CD4-positive, alpha-beta T cell treated with Interleukin-4 for 4 hours (primary cell): ENCODE measurements at regions not wholly inside any gene's neighbourhood (a gene's known extent, or its start where the extent isn't known, plus 50 kb on each side); places are given as distances from the start of the nearest gene placed in this dataset.
"Not testable (repeated sequence)": the region's sequence is repeated elsewhere in the genome, so short reads cannot be mapped to it uniquely, and the experiment has no call there.

Experiments used
- DNase-seq: peaks from one replicate; pipeline ENCODE4 v3.0.0-alpha.2; 2020

DNA sequence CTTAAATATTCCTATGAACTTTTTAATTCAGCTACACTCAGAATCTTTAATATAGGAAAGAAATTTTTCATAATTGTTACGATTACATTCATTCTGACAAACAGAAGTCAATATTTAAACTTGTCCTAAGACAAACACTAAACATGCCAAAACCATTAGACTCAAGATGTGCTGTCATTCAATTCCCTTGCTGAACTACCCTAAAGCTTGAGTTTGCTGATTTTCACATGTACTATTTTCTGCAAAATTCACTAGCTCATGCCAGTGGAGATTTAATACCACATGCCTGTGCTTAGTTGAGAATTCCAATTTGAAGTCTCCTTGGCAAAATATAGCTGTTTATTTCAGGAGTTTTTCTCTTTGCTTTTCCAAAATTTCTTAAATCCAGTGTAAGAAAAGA is 448.0 kb downstream of the COL12A1 start:
- no peak for DNase-seq

DNA sequence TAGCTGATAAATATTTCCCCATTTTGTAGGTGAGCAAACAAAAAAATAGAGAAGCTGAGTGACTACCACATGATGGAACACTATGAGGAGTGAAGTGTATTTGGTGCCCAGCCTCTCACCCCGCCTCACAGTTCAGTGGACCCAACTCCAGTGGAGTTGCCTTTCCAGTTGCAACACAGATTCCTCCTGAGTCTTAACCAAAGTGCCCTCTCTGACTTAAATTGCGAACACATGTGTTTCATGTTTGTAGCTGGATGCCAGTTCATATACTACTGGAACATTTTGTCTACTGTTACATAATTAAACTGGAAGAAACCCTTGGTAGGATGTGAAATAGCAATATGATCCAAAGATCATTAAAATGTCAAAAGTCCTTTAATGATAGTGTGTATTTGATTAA is 448.9 kb downstream of the COL12A1 start:
- no peak for DNase-seq

DNA sequence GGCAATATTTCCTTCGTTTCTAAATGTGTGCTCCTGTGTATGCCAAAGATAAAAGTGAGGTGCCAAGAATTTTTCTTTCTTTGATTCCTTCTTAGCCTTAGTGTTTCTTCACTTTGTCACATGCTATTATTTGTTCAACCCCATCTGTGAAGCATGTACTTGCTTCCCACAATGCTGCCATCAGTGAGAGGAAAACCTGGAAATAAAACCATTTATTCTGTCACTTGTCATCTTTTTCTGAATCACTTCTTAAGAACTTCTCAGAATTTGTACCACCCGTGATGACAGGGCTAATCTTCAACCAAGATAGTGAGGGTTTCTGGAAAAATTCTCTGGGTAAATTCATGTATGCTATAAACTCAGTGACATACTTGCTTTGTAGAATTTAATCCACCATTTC is 450.1 kb downstream of the COL12A1 start:
- no peak for DNase-seq

DNA sequence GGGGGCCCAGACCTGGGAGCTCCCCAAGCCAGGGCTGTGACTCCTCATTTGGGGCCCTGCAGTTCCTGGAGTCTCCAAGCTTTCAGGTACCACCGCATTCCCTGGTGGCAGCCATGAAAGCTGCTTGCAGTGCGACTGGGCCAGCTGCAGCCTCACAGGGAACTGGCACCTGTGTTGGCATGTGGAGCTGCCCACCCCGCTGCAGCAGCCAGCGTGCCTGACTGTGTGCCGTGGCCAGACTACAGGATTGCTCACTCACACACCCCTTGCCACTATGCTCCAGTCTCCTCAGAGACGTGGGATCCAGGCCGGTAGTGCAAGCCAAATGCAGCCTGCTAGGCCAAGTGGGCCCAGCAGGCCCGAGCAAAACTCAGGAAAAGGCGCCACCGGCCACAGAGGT is 450.7 kb downstream of the COL12A1 start:
- DNase-seq = no peak

DNA sequence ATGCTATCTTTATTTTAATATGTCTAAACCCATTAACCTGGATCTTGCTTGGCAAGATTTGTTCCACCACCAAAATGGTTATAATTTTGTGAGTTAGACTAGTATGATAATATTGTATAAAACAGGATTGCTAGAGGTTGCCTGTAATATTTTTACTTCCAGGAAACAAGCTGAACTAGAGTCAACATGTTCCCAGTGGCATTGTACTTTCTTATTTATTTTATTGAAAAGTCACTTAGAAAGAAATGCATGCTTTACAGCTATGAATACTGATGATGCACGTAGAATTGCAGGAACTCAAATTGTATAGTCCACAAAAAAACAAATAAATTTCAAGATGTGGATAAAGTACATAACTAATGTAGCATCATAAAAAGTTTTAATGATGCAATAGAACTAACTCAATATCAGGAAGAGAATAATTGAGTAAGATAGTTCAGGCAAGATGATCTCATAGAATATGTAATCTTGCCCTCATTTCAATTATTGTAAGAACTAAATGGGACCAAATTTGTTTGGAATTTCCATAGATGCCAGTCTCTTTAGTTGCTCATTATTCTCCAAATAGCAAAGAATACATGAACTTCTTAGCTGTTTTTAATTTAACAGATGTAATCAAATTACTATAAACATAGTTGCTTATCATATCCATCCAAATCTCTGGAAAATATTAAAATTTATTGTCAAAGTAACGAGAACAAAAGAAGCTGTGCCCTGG is 451.8 kb downstream of the COL12A1 start:
- no peak for DNase-seq

DNA sequence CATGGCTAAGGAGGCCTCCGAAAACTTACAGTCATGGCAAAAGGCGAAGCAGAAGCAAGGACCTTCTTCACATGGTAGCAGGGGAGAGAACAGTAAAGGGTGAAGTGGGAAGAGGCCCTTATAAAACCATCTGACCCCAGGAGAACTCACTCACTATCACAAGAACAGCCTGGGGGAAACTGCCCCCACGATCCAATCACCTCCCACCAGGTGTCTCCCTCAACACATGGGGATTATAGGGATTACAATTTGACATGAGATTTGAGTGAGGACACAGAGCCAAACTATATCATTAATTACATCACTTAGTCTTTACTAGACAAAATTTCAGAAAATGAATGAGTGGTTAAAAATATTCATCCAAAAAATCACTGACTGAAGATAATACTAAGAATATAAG is 453.6 kb downstream of the COL12A1 start:
- no peak for DNase-seq

DNA sequence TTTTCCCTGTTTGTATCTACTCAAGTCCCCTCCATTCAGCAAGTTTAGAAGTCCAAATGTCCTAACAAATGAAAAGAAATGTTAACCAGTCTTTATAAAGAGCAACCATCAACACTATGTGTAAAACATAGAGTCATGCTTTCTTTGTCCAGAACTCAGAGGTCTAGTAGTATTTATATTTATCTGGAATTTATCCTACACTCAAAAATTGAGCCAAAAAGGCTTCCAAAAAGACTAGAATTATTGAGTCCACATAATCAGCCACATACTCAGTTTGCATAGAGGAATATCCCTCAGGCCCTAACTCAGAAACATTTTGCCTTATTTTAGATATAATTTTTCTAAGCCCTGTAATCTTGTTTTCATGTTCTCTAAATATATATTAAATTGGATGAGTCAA is 455.0 kb downstream of the COL12A1 start:
- no peak for DNase-seq

DNA sequence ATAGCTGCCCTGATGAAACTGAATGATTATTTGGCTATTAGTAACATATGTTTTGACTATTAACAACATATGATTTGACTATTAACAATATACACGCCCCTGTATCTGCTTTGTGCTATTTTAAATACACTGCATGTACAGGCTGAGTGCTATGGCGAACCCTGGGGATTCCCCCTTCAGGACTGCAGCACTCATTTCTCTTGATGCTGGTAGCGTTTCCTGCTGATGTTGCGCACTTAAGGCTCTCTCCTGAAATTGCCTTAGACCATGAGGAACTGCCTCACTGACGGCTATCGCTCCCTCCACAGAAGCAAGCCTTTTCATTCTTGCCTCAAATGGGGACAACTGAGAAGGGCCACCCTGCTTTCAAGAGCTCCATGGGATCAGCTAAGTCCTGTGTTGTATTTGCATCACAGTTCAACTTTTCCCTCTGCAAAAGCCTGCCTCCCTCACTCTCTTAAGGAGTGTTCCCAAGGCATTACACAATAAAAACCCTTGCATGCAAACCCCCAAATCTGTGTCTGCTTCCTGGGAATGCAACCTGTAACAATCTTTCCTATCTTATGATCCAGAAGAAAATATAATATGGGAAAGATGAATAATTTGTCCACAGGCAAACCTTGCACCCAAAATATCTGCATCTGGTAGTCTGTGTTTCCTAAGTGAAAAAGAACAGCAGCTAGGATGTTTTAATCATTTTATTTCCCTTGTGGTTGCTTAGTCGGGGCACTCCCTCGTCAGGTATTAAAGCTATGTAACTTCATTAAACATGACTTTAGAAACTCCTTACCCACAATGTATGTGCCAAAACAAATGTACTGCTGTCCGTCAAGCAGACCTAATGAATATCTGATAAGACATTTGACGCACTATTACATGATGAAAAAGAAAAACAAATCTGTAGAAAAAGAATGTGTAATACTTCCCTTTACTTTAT is 456.4 kb downstream of the COL12A1 start:
- DNase-seq = no peak

DNA sequence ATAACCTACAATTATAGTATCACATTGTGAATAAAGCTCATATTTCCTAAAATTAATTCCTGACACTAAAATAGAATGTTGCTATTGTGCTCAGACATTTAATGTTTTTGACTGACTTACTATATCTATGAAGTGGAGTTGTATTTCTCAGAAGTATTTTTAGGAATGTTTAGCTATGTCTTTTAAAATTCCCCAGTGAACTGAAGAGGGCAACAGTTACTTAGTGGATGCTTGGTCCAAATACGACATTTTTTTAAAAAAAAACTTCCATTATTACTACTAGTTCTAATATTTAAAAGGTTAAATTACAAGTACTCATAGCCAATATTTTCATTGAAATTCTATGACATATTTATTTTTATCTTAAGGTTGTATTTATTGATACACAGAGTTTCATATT is 460.2 kb downstream of the COL12A1 start:
- no peak for DNase-seq

DNA sequence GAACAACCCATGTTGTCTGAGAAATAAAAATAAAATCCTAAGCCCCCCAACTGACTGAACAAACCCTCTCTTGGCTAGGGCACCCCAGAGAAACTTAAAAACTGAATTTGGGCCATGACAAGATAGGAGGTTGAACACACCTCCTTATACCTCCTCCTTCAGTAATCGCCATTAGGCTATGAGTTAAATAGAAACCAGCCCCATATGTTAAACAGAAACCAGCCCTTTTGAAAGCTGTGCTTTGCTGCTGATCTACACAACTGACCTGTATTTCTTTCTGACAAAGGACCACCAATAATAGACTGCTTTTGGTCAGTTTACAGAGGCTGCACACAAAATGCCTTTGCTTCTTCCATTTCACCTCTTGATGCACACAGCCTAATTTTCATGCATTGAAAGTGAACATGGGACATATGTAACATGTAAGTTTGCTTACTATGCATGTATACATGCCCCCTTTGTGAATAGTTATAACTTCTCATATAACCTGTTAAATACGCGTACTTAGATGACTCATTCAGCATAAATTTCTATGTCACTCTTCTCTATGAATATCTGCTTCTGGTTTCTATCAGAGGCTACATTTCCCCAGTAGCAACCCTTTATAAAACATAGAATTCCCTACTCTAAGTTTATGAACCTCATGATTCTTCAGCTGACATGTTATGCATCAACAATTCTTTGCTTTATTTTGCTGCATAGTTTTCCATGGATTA is 462.9 kb downstream of the COL12A1 start:
- DNase-seq = no peak

DNA sequence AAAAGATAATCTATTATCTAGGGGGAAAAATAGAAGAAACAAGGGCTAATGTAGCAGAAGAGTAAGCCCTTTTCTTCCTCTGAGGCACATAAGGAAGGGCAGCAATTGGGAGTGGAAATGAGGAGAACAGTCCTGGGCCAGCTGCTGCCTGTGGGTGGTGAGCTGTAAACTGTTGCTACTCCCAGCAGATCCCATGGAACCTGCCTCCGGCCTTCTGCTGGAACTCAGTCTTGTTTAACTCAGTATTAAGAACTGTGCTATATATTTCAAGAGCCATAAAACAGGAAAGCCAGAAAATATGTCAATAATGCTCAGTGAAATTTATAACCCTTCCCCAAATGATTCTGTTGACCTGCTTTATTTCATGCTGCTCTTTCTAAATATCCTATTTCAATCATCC is 464.2 kb downstream of the COL12A1 start:
- DNase-seq = no peak

DNA sequence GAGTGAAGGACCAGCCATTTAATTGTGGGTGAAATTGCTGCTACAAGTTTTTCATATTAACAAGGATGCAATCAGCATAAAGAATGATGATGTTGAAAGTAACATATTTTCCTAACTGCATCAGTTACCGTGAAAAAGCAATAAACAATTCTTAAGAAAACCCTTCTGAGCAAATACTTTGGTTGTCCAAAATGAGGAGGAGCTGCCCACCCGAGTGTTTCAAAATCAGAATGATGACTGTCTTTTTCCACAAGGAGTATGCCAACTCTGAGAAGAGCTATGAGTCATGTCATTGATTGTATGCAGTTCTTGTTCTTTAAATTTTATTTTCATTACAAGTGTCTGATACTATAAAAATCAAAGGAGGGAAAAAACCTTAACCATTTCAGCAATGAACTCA is 470.5 kb downstream of the COL12A1 start:
- DNase-seq = no peak

DNA sequence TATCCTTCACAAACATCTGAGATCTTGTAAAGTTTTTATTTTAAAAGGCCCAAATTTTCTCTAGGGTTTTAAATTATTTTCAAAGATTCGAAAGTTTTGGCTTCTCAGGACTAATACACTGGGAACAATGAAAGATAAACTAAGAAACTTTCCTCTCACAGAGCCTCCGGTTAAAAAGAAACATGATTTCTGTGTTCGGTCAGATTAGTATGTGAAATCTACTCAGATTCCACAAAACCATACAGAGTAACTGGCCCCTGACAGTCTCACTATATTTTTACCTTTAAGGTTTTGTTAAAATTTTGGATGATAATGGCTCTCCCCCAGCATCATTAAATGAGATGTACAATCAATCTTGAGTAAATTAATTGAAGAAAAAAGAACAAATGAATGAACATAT is 471.0 kb downstream of the COL12A1 start:
- no peak for DNase-seq

DNA sequence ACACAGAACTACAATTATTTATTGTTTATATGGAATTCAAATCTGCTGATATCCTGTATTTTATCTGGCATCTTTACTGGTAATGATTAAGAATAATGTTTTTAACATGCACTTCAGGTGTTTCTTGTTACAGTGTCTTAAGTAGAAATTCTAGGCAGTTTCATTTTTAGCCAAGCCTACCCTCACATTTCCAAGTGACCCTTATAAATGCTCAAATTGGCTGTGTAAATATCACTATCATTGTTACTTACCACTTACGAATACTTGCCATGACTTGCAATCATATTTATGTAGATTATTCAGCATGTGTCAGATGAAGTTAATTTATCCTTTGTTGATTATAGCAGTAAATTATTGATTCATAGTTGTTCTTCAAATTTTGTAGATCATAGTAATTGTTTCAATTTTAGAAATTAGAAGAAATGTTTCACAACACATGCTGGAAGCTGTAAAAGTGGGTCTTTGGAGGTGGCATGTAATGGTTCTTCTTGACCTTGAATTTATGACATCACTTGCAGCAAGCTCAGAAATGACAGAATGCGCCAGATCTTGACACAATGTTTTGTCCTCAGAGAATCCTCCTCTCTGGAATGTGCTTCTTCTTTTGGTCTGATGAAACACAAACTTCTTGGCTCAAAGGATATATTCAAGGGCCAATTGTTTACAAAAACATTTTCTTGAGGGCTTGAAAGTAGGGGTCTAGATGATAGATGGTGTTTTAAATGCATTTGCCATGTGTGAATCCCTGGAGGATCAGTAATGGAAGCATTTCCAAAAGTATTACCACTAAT is 471.8 kb downstream of the COL12A1 start:
- no peak for DNase-seq

DNA sequence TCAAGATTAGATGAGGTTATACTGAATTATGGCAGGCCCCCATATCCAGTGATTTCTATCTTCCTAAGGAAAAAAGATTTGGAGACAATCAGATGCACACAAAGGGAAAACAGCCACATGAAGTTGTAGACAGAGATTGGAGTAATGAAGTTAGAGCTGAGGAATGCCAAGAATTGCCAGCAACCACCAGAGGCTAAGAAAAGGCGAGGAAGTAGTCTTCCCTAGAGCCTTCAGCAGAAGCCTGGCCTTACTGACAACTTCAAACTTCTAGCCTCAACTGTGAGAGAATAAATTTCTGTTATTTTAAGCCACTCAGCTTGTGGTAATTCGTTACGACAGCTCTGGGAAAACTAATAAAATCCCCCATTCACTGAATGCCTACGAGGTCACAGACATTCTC is 473.9 kb downstream of the COL12A1 start:
- no peak for DNase-seq

DNA sequence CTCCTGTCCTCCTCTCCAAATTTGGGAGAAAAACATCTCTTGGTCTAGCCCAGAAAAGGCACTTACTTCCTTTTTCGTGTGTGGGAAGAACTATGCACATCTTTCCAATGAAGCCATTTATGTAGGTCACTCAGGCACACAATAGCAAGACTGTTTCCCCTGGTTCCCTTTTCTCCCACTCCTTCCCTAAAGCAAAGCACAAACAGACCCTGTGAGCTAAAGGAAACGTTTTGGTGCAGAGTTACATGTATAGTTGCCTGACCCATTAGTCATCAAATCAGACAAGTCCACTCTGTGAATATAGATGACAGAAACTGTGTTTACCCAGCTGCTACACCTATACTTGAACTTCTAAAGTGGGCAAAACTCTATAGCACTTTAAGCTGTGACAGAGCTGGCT is 474.6 kb downstream of the COL12A1 start:
- DNase-seq = no peak

DNA sequence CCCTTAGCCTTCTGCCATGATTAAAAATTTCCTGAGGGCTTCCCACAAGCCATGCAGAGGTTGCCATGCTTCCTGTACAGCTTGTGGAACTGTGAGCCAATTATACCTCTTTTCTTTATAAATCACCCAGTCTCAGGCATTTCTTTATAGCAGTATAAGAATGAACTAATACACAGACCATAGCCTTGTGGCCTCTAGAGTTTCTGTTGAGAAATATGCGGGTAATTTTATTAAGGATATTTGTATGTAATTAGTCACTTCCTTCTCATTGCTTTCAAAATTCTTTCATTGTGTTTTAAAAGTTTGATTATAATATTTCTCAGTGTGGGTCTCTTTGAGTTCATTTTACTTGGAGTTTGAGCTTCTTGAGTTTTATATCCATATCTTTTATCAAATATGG is 484.9 kb downstream of the COL12A1 start:
- DNase-seq = no peak

DNA sequence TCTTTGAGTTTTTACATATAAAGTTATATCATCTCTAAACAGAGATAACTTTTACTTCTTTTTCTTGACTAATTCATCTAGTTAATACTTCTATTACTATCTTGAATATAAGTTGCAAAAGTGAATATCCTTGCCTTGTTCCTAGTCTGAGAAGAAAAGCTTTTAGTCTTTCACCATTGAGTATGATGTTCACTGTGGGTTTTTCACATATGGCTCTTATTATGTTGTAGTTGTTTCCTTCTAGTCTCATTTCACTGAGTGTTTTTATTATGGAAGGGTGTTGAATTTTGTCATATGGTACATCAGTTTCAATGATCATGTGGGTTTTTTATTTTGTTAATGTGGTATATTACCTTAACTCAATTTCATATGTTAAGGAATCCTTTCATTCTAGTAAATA is 488.3 kb downstream of the COL12A1 start:
- DNase-seq = no peak

DNA sequence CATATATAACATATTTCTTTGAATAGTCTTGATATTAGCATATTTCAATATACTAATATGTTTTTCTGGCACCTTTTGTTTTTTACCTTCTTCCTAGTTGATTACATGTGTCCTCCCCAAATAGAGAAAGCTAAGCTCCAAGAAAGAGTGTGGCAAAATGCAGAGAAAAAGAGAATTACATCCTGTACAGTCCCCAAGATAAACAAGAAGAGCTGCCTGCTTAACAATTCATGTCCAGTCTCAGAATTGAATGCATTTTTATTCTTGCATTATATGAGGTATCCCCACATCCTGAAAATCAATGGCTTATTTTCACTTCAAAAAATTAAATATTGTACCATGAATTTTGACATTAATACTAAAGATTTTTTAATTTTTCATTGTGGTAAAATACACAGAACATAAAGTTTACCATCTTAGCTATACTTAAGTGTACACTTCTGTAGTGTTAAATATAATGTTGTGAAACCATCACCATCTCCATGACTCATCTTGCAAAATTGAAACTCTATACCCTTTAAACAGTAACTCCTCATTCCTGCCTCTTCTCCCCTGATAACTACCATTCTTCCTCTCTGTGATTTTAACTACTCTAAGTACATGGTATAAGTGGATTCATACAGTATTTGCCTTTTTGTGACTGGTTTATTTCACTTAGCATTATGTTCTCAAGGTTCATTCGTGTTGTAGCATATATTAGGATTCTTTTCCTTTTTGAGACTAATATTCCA is 490.3 kb downstream of the COL12A1 start:
- DNase-seq = no peak

DNA sequence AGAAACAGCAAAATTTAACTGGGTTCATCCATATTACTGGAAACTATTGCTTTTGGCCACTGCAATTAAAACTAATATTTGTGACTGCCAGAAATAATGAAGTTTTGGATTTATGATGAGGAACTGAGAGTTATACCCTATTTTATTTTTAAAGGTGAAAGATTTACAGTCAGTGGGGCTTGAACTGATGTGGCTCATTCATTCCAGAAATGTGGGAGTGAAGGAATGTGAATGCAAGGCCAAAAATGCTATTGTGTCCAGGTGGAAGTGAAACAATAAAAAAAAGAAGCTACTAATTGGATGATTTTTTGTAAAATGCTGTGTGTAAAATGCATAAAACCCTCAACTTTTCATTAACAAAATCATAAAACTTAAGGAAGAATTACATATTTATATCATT is 491.9 kb downstream of the COL12A1 start:
- DNase-seq = no peak

DNA sequence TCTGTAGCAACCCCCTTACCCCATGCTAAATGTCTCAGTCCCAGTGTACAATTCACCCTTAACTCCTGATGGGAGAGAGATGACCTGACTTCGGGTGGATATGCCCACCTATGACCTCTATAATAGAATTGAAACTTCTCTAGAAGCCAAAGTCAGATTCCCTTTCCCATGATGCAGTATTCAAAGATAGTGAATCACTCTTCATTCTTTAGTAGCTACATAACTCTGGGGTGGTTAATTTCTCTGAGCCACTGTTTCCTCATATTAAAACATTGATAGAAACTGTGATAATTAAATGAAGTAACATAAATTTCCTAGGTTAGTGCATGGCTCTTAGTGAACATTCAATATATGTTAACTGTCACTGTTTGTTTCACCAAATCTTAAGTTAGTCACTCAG is 500.4 kb downstream of the COL12A1 start:
- DNase-seq = no peak

DNA sequence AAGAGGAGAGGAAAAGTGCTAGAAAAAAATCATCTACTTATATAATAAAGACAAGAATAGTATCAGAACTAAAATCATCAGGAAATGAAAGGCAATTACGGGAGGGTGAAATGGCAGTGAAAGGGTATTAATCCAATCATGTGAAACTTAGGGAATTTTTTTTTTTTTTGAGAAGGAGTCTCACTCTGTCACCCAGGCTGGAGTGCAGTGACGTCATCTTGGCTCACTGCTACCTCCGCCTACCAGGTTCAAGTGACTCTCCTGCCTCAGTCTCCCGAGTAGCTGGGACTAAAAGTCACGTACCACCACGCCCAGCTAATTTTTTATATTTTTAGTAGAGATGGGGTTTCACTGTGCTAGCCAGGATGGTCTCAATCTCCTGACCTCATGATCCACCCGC is 501.3 kb downstream of the COL12A1 start:
- not testable (repeated sequence) for DNase-seq
